GM12878 (cell line): ENCODE measurements at regions not wholly inside any gene's neighbourhood (a gene's known extent, or its start where the extent isn't known, plus 50 kb on each side); places are given as distances from the start of the nearest gene placed in this dataset.

ENCODE experiments used
- ATAC-seq: fragments of 200-7000 bp; cut with Tn5 transposase; 3 replicates; pipeline ENCODE4 v1.9.1; 2020; ENCODE audit warnings: mild to moderate bottlenecking, moderate library complexity
- BruUV-seq: library from RNA; stranded (reverse); fragments of 400-500 nt; replicated peaks from 2 replicates; lab custom pipeline; 2021; lab: Mats Ljungman, UMichigan
- CTCF ChIA-PET: fragments of 300-600 bp; sonication (Branson Sonifier 250); formaldehyde crosslinking; extraction: SDS; loops from one replicate; lab custom pipeline; 2021; ENCODE audit warnings: inconsistent platforms; lab: Yijun Ruan, JAX
- POLR2A ChIA-PET: fragments of 350-600 bp; formaldehyde crosslinking; extraction: SDS; loops from one replicate; lab custom pipeline; 2021; ENCODE audit warnings: inconsistent platforms; lab: Charles Lee
- RAD21 ChIA-PET: fragments of 300-600 bp; sonication (Branson Sonifier 250); formaldehyde crosslinking; loops from one replicate; lab custom pipeline; 2023; ENCODE audit warnings: antibody characterized with exemption; ENCODE audit not compliant: unreplicated experiment; lab: Charles Lee
- SMC1A ChIA-PET: fragments of 300-600 bp; sonication (Branson Sonifier 250); formaldehyde crosslinking; loops from one replicate; lab custom pipeline; 2023; ENCODE audit not compliant: unreplicated experiment, uncharacterized antibody; lab: Charles Lee
- DNase-seq: peaks from one replicate; pipeline ENCODE4 v3.0.0-alpha.2; 2011; ENCODE audit warnings: low read depth, low spot score
- FAIRE-seq: peaks from 3 replicates; lab custom pipeline; 2011; peaks lifted over from hg19 to GRCh38; lab: Jason Lieb, UNC
- H2AFZ ChIP-seq: 2 replicates; pipeline ENCODE4 v1.6.0; 2011; ENCODE audit warnings: low read depth, low read length, control low read depth; ENCODE audit not compliant: control insufficient read depth
- H3K27ac ChIP-seq: 2 replicates; pipeline ENCODE4 v1.5.1; 2011; ENCODE audit warnings: control low read depth; ENCODE audit not compliant: control insufficient read depth, insufficient read depth
- H3K27me3 ChIP-seq, 2 experiments: replicated peaks in 1 of 2; 2 replicates each; pipeline versions ENCODE4 v1.6.0 to v1.6.1; 2011; ENCODE audit warnings: low read length in 1 of 2; ENCODE audit not compliant: control insufficient read depth in 2 of 2, insufficient read depth in 2 of 2
- H3K36me3 ChIP-seq, 2 experiments: 2 replicates each; pipeline ENCODE4 v1.5.1; 2011; ENCODE audit warnings: low read length in 1 of 2; ENCODE audit not compliant: control insufficient read depth in 2 of 2, insufficient read depth in 2 of 2
- H3K4me1 ChIP-seq: 2 replicates; pipeline ENCODE4 v1.6.1; 2011; ENCODE audit warnings: mild to moderate bottlenecking, low read length, moderate library complexity, mixed read lengths; ENCODE audit not compliant: control insufficient read depth, insufficient read depth
- H3K4me2 ChIP-seq: 2 replicates; pipeline ENCODE4 v1.6.0; 2011; ENCODE audit warnings: control low read depth; ENCODE audit not compliant: control insufficient read depth, insufficient read depth
- H3K4me3 ChIP-seq: fragments of 200-600 bp; sonication (generic); 2 replicates; pipeline ENCODE4 v1.5.1; 2016
- H3K79me2 ChIP-seq: 2 replicates; pipeline ENCODE4 v1.6.0; 2011; ENCODE audit warnings: low read length; ENCODE audit not compliant: control insufficient read depth, insufficient read depth
- H3K9ac ChIP-seq: 2 replicates; pipeline ENCODE4 v1.8.0; 2011; ENCODE audit warnings: low read length, control low read depth, mixed read lengths; ENCODE audit not compliant: control insufficient read depth, insufficient read depth
- H3K9me3 ChIP-seq: replicated peaks from 3 replicates; pipeline ENCODE4 v1.5.1; 2011; ENCODE audit warnings: mild to moderate bottlenecking, low read length; ENCODE audit not compliant: control insufficient read depth, insufficient read depth
- H4K20me1 ChIP-seq: 2 replicates; pipeline ENCODE4 v1.6.0; 2011; ENCODE audit not compliant: control insufficient read depth, insufficient read depth
- FOXM1 ChIP-seq: IDR thresholded peaks from 2 replicates; pipeline ENCODE4 v1.6.1; 2012; ENCODE audit warnings: low read depth, mild to moderate bottlenecking, inconsistent platforms, low read length, moderate library complexity
- IKZF1 ChIP-seq: fragments of 450-650 bp; conservative IDR thresholded peaks from 2 replicates; pipeline ENCODE4 v1.6.1; 2017; ENCODE audit warnings: antibody characterized with exemption, mild to moderate bottlenecking
- IKZF2 ChIP-seq, 2 experiments: fragments of 450-650 bp; IDR thresholded peaks; 2 replicates each; pipeline ENCODE4 v1.6.1; 2017; ENCODE audit warnings: mild to moderate bottlenecking in 2 of 2, moderate library complexity in 2 of 2
- MTA2 ChIP-seq: fragments of 450-650 bp; IDR thresholded peaks from 2 replicates; pipeline ENCODE4 v1.6.1; 2016; ENCODE audit warnings: low read depth, mild to moderate bottlenecking, moderate library complexity
- NFIC ChIP-seq: IDR thresholded peaks from 2 replicates; pipeline ENCODE4 v1.6.1; 2012; ENCODE audit warnings: low read depth, mild to moderate bottlenecking, inconsistent platforms, low read length, moderate library complexity
- RUNX3 ChIP-seq: IDR thresholded peaks from 2 replicates; pipeline ENCODE4 v1.6.1; 2012; ENCODE audit warnings: low read length, inconsistent platforms
- SKIL ChIP-seq: fragments of 450-650 bp; IDR thresholded peaks from 2 replicates; pipeline ENCODE4 v1.6.1; 2017; ENCODE audit warnings: mild to moderate bottlenecking, low read depth, inconsistent platforms; ENCODE audit not compliant: poor library complexity, severe bottlenecking
- TCF12 ChIP-seq: IDR thresholded peaks from 2 replicates; pipeline ENCODE4 v1.6.1; 2011; ENCODE audit warnings: low read depth, mild to moderate bottlenecking, low read length
- WGBS: methylation state at CpG from one replicate; pipeline ENCODE4 v1.1.6; 2016; ENCODE audit warnings: low lambda C conversion rate; ENCODE audit not compliant: insufficient replicate concordance, insufficient coverage; ENCODE audit errors: missing lambda C conversion rate; 5-methylcytosine and 5-hydroxymethylcytosine counted together
- in situ Hi-C: fragments of 300-500 bp; cut with MboI; formaldehyde crosslinking; loops from 9 replicates; pipeline ENCODE4 v1.14.3; 2018; ENCODE audit warnings: mixed read lengths
- intact Hi-C: fragments of 100-400 bp; cut with micrococcal nuclease; formaldehyde crosslinking; loops from one replicate; pipeline ENCODE4 v1.14.2; 2022; ENCODE audit not compliant: unreplicated experiment
- TF ChIP-seq, protein P1 (sequence below): IDR thresholded peaks from 2 replicates; pipeline ENCODE4 v1.6.1; 2012; ENCODE audit warnings: low read length, inconsistent platforms
- TF ChIP-seq, protein P2 (sequence below): fragments of 450-650 bp; formaldehyde crosslinking; IDR thresholded peaks from 2 replicates; pipeline ENCODE4 v1.4.0; 2020; ENCODE audit warnings: mild to moderate bottlenecking, moderate library complexity

DNA sequence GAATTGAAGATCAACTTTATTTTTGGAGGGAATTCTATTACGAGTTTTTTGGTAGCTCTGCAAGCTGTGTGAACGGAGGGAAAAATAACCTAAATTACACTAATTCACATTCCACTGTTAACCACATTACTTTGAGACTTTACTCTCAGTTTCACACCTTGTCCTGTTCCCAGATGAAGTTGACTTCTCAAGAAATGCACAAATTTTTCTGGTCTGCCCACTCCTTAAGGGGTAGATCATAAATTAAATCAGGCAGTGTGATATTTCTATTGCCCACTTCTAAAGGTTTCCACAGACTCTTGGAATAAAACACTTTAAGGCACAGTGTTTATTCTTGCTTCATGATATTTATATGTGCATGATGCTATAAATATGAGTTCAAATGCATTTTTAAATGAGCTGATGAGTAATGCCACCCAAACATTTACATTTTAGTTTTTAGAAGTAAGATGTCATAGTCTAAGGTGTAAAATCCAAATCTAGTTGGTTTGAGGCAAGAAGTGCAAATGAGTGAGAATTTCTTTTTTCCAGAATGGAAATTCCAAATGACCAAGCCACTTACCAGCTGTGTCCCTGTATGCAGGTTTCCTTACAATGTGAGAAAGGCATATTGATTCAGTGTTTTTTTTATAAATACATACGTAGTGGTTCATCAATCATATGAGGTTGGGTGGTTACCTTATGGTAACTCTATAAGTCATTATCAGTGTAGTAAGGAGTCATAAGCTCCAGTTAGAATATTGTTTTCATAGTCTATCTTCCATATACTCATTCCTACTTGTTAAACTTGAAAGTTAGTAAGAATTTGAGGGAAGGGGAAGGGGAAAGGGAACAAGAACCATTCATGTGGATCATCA, 437.7 kb upstream of the MEF2C start:
- peak; percentile 48 for ATAC-seq
- Histone ChIP-seq H3K4me3 (no peak overlapping the region), H3K9ac (no peak overlapping the region), H3K27ac (peak overlapping the region; percentile 50; the same call in 1 of the 2 replicates), H3K27me3 (no peaks in the 10 kb centered on the region), H2AFZ (peak overlapping the region; percentile 57), H3K9me3 (peaks cover 12% of the 10 kb centered on the region), H3K4me2 (no peak overlapping the region), H3K36me3 (no peaks in the 10 kb centered on the region), H3K79me2 (no peaks in the 10 kb centered on the region), H3K4me1 (peaks cover 10% of the 10 kb centered on the region), H4K20me1 (no peaks in the 10 kb centered on the region)
- POLR2A ChIA-PET = interaction anchor here (2.8 kb wide), 1 partner anchor 10 kb away, joined by 6 read pairs; no protein-coding TSS in a partner anchor
- WGBS = 76% methylated on average over 3 of the region's 3 CpGs
- intact Hi-C loops = no loop called here
- TF ChIP-seq MTA2 = 0 out of 2 replicates have a peak, but pooled peaks have one; percentile 49
- peak; percentile 56; the same call in 1 of the 2 replicates for TF ChIP-seq NFIC
- TF ChIP-seq IKZF2 (IDR thresholded peaks at IDR 0.05) = peak; percentile 52 to 65; a peak in 2 of 4 replicates
- peak; percentile 74 for TF ChIP-seq RUNX3
- TF ChIP-seq, protein P1, sequence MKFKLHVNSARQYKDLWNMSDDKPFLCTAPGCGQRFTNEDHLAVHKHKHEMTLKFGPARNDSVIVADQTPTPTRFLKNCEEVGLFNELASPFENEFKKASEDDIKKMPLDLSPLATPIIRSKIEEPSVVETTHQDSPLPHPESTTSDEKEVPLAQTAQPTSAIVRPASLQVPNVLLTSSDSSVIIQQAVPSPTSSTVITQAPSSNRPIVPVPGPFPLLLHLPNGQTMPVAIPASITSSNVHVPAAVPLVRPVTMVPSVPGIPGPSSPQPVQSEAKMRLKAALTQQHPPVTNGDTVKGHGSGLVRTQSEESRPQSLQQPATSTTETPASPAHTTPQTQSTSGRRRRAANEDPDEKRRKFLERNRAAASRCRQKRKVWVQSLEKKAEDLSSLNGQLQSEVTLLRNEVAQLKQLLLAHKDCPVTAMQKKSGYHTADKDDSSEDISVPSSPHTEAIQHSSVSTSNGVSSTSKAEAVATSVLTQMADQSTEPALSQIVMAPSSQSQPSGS = 0 out of 2 replicates have a peak, but pooled peaks have one; percentile 25
- TF ChIP-seq FOXM1 = peak; percentile 68; the same call in 1 of the 2 replicates
- TF ChIP-seq IKZF1 = peak; percentile 68
- no peak for TF ChIP-seq SKIL
- TF ChIP-seq TCF12 = no peak
- TF ChIP-seq, protein P2, sequence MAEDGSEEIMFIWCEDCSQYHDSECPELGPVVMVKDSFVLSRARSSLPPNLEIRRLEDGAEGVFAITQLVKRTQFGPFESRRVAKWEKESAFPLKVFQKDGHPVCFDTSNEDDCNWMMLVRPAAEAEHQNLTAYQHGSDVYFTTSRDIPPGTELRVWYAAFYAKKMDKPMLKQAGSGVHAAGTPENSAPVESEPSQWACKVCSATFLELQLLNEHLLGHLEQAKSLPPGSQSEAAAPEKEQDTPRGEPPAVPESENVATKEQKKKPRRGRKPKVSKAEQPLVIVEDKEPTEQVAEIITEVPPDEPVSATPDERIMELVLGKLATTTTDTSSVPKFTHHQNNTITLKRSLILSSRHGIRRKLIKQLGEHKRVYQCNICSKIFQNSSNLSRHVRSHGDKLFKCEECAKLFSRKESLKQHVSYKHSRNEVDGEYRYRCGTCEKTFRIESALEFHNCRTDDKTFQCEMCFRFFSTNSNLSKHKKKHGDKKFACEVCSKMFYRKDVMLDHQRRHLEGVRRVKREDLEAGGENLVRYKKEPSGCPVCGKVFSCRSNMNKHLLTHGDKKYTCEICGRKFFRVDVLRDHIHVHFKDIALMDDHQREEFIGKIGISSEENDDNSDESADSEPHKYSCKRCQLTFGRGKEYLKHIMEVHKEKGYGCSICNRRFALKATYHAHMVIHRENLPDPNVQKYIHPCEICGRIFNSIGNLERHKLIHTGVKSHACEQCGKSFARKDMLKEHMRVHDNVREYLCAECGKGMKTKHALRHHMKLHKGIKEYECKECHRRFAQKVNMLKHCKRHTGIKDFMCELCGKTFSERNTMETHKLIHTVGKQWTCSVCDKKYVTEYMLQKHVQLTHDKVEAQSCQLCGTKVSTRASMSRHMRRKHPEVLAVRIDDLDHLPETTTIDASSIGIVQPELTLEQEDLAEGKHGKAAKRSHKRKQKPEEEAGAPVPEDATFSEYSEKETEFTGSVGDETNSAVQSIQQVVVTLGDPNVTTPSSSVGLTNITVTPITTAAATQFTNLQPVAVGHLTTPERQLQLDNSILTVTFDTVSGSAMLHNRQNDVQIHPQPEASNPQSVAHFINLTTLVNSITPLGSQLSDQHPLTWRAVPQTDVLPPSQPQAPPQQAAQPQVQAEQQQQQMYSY (CRISPR knock-in tag) = no peak
- SMC1A ChIA-PET = interaction anchor here (0.5 to 4.9 kb wide), 9 partner anchors 10 to 130 kb away, joined by 3 to 48 read pairs (median 3); no protein-coding TSS in a partner anchor
- FAIRE-seq = no peak
- CTCF ChIA-PET = interaction anchor here (0.7 to 1.3 kb wide), 4 partner anchors 23 to 129 kb away, joined by 3 read pairs; no protein-coding TSS in a partner anchor
- DNase-seq = no peak
- BruUV-seq = no TSS peak
- in situ Hi-C loops = no loop called here
- RAD21 ChIA-PET = interaction anchor here (0.8 to 1.5 kb wide), 7 partner anchors 22 to 409 kb away, joined by 3 to 12 read pairs (median 3); no protein-coding TSS in a partner anchor
